Uterus (tissue), 2 donors: ENCODE measurements at regions not wholly inside any gene's neighbourhood (a gene's known extent, or its start where the extent isn't known, plus 50 kb on each side); places are given as distances from the start of the nearest gene placed in this dataset.

Source experiments
- POLR2A ChIP-seq, 2 donors: fragments of 450-650 bp; IDR thresholded peaks; one replicate each; pipeline ENCODE4 v1.6.1; 2016; ENCODE audit warnings: antibody characterized with exemption in 2 of 2, mild to moderate bottlenecking in 1 of 2, moderate library complexity in 1 of 2
- TF ChIP-seq, protein P1 (sequence below), 4 experiments: fragments of 200-600 bp in 2 of 4; fragments of 450-650 bp in 2 of 4; sonication (generic) in 2 of 4; IDR thresholded peaks; one replicate each; pipeline ENCODE4 v1.5.1; 2016 to 2019; ENCODE audit warnings: antibody characterized with exemption in 4 of 4, mild to moderate bottlenecking in 2 of 4, moderate library complexity in 1 of 4

- TF ChIP-seq, protein P1, sequence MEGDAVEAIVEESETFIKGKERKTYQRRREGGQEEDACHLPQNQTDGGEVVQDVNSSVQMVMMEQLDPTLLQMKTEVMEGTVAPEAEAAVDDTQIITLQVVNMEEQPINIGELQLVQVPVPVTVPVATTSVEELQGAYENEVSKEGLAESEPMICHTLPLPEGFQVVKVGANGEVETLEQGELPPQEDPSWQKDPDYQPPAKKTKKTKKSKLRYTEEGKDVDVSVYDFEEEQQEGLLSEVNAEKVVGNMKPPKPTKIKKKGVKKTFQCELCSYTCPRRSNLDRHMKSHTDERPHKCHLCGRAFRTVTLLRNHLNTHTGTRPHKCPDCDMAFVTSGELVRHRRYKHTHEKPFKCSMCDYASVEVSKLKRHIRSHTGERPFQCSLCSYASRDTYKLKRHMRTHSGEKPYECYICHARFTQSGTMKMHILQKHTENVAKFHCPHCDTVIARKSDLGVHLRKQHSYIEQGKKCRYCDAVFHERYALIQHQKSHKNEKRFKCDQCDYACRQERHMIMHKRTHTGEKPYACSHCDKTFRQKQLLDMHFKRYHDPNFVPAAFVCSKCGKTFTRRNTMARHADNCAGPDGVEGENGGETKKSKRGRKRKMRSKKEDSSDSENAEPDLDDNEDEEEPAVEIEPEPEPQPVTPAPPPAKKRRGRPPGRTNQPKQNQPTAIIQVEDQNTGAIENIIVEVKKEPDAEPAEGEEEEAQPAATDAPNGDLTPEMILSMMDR (IDR thresholded peaks at IDR 0.05): no peak
- no peak for TF ChIP-seq POLR2A (IDR thresholded peaks at IDR 0.05)
Observed at GRCh38 chr11:129248618-129249017, 56.5 kb upstream of the ARHGAP32 start.
